ENCODE measurements at regions not wholly inside any gene's neighbourhood (a gene's known extent, or its start where the extent isn't known, plus 50 kb on each side); places are given as distances from the start of the nearest gene placed in this dataset.

- TF ChIP-seq POLR2A (IDR thresholded peaks at IDR 0.05): no peak
- TF ChIP-seq, protein P1, sequence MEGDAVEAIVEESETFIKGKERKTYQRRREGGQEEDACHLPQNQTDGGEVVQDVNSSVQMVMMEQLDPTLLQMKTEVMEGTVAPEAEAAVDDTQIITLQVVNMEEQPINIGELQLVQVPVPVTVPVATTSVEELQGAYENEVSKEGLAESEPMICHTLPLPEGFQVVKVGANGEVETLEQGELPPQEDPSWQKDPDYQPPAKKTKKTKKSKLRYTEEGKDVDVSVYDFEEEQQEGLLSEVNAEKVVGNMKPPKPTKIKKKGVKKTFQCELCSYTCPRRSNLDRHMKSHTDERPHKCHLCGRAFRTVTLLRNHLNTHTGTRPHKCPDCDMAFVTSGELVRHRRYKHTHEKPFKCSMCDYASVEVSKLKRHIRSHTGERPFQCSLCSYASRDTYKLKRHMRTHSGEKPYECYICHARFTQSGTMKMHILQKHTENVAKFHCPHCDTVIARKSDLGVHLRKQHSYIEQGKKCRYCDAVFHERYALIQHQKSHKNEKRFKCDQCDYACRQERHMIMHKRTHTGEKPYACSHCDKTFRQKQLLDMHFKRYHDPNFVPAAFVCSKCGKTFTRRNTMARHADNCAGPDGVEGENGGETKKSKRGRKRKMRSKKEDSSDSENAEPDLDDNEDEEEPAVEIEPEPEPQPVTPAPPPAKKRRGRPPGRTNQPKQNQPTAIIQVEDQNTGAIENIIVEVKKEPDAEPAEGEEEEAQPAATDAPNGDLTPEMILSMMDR (IDR thresholded peaks at IDR 0.05): no peak
- DNase-seq: no peak
These were observed 177.6 kb upstream of the S100G start for GRCh38 chrX:16472345-16472744.

DNA sequence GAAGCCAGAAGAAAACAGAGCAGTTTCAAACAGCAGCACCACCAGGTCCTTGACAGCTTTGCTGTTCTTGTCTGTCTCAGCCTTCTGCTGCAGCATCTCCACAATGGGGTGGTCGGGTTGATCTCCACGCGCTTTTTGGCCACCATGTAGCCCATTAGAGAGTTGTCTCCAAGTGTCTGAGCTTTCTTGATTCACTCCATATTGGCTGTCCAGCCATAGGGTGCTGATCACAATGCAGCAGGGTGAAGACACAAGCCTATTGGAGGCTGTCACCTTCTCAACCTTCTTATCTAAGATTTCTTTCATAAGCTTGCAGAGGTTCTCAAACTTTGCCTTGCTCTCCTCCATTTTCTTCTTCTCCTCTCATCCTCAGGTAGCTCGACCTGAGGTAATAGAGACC, 175.4 kb upstream of the S100G start:
- no peak for TF ChIP-seq POLR2A (IDR thresholded peaks at IDR 0.05)
- TF ChIP-seq, protein P1 (IDR thresholded peaks at IDR 0.05): no peak

More at GRCh38 chrX:16472345-16472744, 177.6 kb upstream of the S100G start:
- Histone ChIP-seq H3K27ac (no peak overlapping the region), H3K4me3 (no peak overlapping the region), H3K4me1 (no peaks in the 10 kb centered on the region), H3K27me3 (no peaks in the 10 kb centered on the region), H3K36me3 (no peaks in the 10 kb centered on the region), H3K9me3 (no peaks in the 10 kb centered on the region)

DNA sequence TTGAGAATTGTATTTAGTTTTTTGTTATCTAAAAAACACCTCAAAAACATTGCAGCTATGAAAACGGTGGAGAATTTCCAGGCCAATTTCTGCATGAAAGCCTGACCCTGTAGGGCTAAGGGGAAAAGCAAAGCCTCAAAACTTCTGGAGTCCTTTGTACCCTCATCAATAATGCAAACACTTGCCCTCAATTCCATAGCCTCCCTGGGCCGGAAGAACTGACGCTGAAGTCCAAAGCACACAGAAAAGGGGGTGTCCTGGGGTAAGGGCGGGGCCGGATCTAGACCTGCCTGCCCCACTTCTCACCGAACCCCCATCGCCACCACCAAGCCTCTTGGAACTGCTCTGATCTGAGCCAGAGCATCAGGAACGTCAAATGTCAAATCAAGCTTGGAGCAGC, 173.9 kb upstream of the S100G start:
- Histone ChIP-seq H3K4me3 (no peak overlapping the region), H3K9me3 (no peaks in the 10 kb centered on the region), H3K36me3 (no peaks in the 10 kb centered on the region), H3K27me3 (no peaks in the 10 kb centered on the region), H3K27ac (no peak overlapping the region), H3K4me1 (no peaks in the 10 kb centered on the region)
- TF ChIP-seq, protein P1 (IDR thresholded peaks at IDR 0.05): no peak
- TF ChIP-seq POLR2A (IDR thresholded peaks at IDR 0.05): no peak
- DNase-seq: no peak

More for the DNA sequence above, 175.4 kb upstream of the S100G start:
- H3K9me3 ChIP-seq: no peaks in the 10 kb centered on the region
- no peaks in the 10 kb centered on the region for H3K36me3 ChIP-seq
- no peaks in the 10 kb centered on the region for H3K4me1 ChIP-seq
- no peak for DNase-seq
- no peaks in the 10 kb centered on the region for H3K27me3 ChIP-seq
- H3K27ac ChIP-seq: no peak overlapping the region
- H3K4me3 ChIP-seq: no peak overlapping the region

DNA sequence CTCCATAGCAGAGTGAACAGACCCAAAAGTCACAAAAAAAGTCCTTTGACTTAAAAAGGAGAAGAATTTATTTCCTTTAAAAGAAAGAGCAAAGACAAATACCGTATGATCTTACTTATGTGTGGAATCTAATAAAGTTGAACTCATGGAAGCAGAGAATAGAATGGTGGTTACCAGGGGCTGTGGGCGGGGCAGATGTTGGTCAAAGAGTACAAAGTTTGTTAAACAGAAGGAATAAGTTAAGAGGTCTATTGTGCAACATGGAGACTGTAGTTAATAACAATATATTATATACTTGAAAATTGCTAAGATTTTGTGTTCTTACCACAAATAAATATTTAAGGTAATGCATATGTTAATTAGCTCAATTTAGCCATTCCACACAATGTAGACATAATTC, 173.3 kb upstream of the S100G start:
- H3K4me1 ChIP-seq: no peaks in the 10 kb centered on the region
- TF ChIP-seq, protein P1 (IDR thresholded peaks at IDR 0.05): no peak
- no peak for TF ChIP-seq POLR2A (IDR thresholded peaks at IDR 0.05)
- no peaks in the 10 kb centered on the region for H3K9me3 ChIP-seq
- no peak overlapping the region for H3K27ac ChIP-seq
- H3K4me3 ChIP-seq: no peak overlapping the region
- no peaks in the 10 kb centered on the region for H3K27me3 ChIP-seq
- no peak for DNase-seq
- H3K36me3 ChIP-seq: no peaks in the 10 kb centered on the region

- DNase-seq: no peak
- Histone ChIP-seq H3K36me3 (no peaks in the 10 kb centered on the region), H3K27ac (no peak overlapping the region), H3K4me1 (no peaks in the 10 kb centered on the region), H3K27me3 (no peaks in the 10 kb centered on the region), H3K9me3 (no peaks in the 10 kb centered on the region), H3K4me3 (no peak overlapping the region)
- TF ChIP-seq POLR2A (IDR thresholded peaks at IDR 0.05): no peak
- TF ChIP-seq, protein P1 (IDR thresholded peaks at IDR 0.05): no peak
These were observed 170.6 kb upstream of the S100G start for GRCh38 chrX:16479206-16479869.

DNA sequence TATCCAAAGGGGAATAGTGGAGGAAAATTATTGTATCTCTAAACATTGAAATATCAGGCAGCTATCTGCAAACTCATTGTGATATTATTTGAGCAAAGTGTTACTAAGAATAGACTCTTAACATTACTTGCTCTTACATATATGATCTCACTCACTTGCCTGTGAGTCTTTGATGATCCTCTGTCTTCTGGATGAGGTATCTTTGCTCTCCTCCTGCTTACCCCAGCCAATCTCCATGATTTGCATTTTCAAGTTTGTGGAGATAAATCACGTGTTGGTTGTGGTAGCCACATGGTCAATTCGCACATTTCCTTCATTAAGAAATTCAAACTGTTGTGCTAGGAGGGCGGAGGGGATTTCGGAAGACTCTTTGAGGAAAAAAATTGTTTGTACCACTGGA, 169.9 kb upstream of the S100G start:
- Histone ChIP-seq H3K27ac (no peak overlapping the region), H3K36me3 (no peaks in the 10 kb centered on the region), H3K27me3 (no peaks in the 10 kb centered on the region), H3K4me3 (no peak overlapping the region), H3K4me1 (no peaks in the 10 kb centered on the region), H3K9me3 (no peaks in the 10 kb centered on the region)
- TF ChIP-seq, protein P1 (IDR thresholded peaks at IDR 0.05): no peak
- TF ChIP-seq POLR2A (IDR thresholded peaks at IDR 0.05): no peak
- no peak for DNase-seq

Measured in Peyer's patch (tissue), 4 donors.